Prostate gland (tissue), 2 donors: ENCODE measurements at regions not wholly inside any gene's neighbourhood (a gene's known extent, or its start where the extent isn't known, plus 50 kb on each side); places are given as distances from the start of the nearest gene placed in this dataset.

Source experiments
- CTCF ChIP-seq, 4 experiments: fragments of 200-600 bp in 2 of 4; fragments of 450-650 bp in 2 of 4; sonication (generic) in 2 of 4; IDR thresholded peaks; 1 replicate in 3 of 4; 2 replicates in 1 of 4; pipeline ENCODE4 v1.5.1; 2016 to 2019; ENCODE audit warnings: antibody characterized with exemption in 4 of 4, mild to moderate bottlenecking in 2 of 4, moderate library complexity in 2 of 4
- POLR2A ChIP-seq: fragments of 450-650 bp; IDR thresholded peaks from one replicate; pipeline ENCODE4 v1.6.1; 2016; ENCODE audit warnings: antibody characterized with exemption, mild to moderate bottlenecking
- POLR2AphosphoS5 ChIP-seq: sonication (generic); formaldehyde crosslinking; IDR thresholded peaks from one replicate; pipeline ENCODE4 v1.6.1; 2017; ENCODE audit warnings: antibody characterized with exemption

- TF ChIP-seq CTCF (IDR thresholded peaks at IDR 0.05) (no peak), POLR2A (no peak), POLR2AphosphoS5 (no peak)
These were observed 867.4 kb upstream of the API5 start for GRCh38 chr11:42444406-42444805.
